DMS79 (cell line): ENCODE measurements at regions not wholly inside any gene's neighbourhood (a gene's known extent, or its start where the extent isn't known, plus 50 kb on each side); places are given as distances from the start of the nearest gene placed in this dataset.
"Not testable (repeated sequence)": the region's sequence is repeated elsewhere in the genome, so short reads cannot be mapped to it uniquely, and the experiment has no call there.

Experiments used
- DNase-seq: peaks from one replicate; lab custom pipeline; 2025; lab: John Stamatoyannopoulos, UW

DNA sequence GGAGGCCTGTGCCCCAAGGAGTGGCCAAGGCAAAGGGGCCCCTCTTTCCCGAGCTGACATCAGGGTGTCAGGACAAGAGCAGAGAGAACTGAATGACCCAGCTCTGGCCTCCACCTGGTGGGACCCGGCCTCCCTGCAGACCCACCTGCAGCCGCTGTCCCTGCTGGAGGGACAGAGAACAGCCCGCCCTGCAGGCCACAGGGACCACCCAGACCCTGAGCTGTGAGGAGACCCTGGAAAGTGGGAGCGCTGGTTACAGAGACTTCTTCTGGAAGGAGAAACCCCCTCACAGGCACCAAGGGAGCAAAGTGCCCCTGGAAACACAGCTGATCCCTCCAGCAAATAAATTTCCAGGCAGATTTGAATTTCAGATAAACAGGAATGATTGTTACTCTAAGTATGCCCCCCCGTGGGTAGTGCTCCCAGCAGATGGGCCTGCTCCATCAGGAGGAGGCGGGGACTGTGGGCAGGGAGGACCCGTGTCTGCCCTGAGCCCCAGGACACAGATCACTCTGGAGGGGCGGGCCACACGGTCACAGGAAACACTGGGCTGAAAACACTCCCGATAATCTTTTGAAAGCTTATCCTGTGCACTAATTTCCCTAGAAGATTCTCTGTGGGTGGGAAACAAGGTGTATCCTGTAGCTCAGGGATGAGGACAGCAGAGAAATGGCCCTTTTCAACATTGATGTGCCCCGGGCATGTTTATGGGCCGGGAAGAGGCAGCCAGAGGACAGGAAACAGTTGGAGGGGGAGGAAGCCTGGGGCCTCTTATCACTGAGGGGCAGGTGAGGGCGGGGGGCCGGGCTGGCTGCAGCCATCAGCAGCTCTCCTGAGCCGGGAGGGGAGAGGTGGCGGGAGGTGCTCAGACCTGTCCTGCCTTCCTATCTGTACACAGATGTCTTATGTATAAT lies 276.0 kb downstream of the ADGRD1 start:
- no peak for DNase-seq

DNA sequence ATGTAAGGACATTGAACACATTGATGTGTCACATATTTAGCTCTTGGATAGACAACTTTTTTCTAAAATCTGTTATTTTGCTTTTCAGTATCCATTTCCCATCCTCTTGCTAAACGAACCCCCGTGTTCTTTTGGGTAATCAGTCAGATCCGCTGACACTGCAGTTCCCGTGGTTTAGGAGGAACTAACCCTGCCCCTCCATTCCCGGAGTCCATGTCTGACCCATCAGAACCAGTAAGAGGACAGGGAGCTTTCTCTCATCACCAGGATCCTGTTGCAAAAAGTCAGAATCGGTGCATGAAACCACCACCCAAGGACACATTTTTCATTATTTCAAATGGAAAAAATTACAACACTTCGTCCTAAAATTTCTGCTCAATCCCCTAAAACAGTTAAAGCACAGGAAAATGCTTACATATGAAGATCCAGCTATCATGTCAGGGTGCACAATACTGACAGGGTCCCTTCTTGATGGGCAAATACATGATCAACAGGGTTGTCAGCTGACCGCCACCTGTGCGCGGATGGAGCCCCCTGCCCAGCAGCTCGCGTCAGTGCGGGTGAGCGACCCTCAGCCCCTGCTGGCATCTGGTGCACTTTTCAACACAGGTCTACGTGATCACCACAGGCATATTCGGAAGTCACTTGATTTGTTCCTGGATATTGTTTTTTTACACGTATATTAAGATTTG lies 276.8 kb downstream of the ADGRD1 start:
- DNase-seq: no peak

DNA sequence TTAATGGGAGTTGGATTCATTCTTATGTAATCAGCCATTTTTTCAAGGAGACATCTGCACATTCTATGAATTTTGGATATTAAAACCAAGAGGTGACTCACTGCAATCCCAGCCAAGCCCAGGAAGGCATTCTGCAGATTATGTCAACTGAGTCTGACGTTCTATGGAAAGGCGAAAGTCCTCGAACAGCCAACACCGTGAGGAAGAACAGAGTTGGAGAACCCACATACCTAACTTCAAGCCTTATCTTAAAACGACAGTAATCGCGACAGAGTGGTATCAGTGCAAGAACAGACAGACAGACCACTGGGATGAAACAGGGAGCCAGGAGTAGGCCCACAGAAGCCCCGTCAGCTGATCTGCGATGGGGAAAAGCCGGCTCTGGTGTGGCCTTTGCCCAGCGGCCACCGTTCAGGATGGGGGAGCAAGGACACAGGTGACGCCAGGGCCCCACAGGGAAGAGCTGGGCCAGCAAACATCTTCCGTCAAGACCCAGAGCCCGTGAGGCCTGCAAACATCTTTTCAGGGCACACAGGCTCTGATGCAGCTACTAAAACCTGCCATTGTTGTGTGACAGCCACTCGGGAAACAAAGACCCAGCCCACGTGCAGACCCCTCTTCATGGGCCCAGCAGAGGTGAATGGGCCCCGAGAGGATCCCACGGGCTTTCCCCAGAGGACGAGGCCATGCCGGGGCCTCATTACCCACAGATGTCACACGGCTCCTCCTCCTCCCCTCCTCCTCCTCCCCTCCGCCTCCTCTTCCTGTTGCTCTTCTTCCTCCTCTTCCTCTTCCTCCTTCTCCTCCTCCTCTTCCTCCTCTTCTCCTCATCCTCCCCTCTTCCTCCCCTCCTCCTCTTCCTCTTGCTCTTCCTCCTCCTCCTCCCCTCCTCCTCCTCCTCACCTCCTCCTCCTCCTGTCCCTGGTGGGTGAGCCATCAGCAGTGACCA lies 277.6 kb downstream of the ADGRD1 start:
- no peak for DNase-seq

DNA sequence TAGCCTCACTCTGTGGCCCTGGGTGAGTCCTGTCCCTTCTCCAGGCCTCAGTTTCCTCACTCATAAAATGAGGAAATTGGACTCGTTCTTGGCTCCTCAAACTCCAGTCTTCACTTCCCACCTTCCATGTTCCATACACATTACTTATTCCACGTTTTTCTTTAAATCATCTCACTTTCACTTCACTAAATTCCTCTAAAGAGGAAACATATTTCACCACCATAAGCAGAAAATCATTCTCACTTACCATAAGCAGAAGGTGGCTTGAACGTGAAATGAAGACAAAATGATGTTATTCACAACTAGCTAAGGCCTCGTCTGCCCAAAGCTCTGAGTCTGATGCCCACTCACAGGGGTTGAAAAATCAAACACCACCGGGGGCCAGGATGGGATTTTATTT lies 278.3 kb downstream of the ADGRD1 start:
- no peak for DNase-seq

DNA sequence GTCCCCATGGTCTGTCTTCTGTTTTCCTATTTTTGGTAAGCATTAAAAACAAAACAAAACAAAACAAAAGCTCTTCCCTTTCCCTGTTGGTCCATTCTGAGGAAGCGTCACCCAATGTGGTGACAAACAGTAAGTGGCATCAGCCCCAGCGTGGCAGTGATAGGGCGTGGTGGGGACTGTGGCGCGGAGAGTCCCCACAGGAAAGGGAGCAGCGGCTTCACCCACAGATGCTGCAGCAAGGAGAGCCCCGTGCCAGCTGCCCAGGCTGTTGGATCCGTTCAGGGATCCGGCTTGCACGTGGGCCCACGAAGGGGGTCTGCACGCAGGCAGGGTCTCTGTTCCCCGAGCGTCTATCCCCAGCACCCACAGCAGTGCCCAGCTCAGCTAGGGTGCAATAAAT lies 279.2 kb downstream of the ADGRD1 start:
- DNase-seq: not testable (repeated sequence)

DNA sequence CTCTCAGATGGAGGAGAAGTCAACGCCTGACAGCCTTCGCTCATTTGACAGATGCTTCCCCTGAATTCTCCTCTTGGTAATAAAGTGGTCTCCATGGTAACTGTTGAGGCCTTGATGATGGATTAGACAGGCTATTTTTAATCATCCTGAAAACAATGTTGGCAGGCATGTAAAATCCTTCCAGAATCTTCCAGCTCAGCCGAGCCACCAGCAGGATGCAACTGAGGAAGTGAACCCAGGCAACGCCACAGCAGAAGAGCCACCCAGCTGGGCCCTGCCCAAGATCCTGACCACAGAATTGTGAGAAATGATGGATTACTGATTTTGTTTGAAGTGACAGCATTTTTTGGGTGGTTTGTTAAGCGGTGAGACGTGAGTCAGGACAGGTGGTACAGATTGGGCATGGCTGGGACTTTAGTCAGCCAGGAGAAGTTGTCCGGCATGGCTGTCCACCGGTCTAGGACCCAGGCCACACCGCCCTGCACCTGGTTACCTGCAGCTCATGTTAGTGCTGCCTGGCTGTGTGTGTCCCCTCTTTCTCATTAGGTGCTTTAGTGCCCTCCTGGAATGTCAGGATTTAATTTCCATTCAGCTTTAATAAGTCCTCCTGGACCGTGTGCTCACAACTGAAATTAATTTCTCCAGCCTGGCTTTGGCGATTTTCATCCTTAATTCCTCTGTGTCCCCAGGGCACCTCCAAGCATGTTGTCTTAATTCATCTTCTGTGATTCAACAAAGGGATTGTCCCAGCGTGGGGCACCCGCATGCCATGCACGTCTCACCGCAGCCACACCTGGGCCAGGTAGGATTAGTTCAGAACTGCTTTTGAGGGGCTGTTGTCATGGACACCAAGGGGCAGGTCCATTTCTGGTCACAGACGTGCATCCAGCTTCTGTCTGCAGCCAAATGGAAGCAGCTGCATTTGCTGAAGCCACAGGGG lies 280.4 kb downstream of the ADGRD1 start:
- DNase-seq: peak; percentile 56

DNA sequence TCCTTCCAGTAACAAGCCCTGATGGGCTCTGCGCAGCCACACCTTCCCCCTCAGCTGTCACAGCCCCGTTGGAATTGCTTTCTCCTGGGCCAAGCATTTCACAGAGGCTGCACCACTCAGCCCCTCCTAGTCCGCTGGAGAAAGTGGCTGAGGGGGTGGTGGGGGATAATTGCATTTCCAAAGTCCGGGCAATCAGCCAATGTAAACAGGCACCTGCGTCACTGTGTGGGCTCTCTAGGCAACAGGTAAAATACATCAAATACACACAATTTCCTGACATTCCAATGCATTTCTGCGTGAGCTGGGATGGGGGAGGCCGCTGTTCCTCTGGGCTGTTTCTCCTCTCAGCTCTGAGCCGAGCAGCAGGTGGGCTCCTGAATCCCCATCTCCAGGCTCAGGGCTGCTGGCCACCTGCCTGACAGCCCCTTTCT lies 281.1 kb downstream of the ADGRD1 start:
- not testable (repeated sequence) for DNase-seq

DNA sequence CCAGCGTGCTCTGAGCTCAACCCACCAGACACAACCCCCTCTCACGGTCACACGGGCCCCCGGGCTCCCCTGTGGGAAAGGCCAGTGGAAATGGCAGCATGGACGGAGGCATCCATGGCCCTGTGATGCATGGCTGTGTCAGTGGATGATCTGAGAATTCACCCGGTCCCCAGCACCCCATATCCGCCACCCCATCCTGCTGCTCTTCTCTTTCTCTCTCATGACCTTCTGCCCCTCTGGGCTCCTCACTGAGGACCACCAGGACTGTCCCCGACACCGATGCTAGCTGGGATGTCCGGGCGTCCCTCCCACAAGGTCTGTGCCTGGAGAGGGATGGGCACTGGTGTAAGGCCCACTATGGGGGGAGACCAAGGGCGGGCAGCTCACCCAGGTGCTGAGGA lies 282.2 kb downstream of the ADGRD1 start:
- DNase-seq: no peak

DNA sequence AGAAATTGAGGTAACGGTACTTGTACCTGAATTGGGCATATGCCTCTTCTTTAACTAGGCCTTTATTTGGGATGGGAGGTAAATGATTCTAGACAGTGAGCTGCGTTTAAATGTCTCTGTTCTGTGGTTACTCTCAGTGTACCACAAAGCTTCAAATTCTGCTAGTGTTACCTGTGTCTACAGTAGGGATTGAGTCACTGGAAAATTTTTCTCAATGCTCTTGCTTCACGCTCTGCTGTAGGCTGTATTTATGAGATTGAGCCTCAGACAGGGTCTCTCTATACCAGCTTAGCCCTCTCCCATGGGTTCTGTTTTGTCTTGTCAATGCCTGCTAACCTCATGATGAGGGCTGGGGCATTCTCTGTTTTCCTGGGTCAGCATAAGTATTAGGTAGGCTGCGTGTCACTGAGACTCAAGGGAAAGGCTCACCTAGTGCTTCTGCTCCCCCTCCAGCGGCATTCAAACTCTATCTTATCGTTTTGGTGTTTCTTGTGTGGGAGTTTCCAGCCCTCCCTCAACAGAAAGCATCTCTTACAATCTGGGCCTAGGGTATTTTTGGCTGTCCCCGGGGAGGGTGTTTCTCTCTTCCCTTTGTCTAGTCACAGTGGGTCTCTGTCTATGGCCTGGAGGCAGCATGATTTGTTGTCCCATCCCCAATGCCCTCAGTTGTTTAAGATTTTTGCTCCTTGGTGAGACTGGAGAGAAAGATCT lies 285.8 kb downstream of the ADGRD1 start:
- no peak for DNase-seq

DNA sequence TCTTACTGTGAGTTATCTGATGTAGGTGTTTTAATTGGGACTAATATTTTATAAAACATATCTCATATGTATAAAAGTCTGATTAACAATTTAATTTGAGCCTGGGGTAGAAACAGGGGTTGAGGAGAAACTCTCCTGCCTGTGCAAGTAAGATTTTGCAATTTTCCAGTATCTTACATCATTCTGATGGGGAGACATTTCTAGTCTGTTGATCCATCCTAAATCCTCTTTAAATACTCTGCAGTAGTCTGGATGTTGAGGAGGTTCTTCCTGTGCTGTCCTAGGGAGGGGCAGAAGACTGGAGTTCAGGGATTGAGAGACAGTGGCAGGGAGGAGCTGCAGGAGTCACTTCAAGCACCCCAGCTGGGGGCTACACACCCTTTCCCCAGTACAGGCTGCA lies 287.8 kb downstream of the ADGRD1 start:
- no peak for DNase-seq

DNA sequence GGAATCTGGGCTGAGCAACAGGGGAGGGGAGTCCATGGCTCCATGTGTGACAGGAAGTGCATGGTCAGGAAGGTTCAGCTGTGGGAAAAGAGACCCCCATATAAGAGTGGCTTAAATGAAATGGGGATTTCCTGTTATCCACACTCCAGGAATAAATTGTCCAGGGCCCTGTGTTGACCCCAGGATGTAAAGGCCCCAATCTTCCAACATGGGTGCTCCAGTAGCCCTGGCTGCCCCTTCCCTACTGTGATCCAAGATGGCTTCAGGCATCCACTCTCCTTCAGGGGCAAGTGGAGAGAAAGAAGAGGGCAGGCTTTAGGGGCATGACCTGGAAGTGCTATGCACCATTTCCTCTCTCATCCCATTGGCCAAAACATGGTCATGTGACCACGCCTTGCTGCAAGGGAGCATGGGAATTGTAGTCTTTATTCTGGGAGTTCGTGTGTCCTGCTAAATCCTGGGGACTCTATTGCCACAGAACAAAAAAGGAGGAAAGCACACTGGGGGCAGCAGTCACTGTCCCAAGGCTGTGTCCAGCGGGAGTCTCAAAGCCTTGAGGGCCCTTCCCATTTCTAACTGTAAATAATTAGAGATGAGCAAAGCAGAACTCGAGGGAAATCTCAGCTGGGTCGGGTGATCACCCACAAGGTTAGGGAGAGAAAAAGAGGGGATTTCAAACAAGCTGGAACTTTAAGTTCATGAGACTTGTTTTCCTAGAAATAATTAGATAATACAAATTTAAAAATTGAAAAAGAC lies 289.2 kb downstream of the ADGRD1 start:
- no peak for DNase-seq

DNA sequence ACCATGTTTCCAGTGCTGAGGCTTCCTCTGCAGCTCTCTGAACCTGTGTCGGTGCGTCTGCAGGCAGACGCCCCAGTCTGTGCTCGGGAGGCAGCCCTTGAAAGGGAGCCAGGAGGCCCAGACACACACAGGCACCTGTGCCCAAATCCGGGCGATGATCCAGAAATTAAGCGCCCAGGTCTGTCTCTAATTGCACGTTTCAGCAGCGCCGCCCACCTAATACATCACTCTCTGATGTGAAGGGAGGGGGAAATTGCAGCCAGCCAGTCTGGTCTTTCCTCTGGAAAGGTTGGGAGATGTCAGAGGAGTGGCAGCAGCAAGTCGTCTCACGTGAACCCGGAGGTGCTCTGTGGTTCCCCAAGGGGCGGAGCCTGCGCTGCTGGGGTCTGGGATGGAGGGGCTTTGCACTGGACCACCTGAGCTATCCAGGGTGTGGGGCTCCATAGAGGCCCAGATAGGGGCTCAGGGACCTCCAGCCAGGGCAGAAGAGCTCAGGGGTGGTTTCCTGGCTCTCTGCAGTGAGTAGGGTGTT lies 290.5 kb downstream of the ADGRD1 start:
- DNase-seq: peak; percentile 4

DNA sequence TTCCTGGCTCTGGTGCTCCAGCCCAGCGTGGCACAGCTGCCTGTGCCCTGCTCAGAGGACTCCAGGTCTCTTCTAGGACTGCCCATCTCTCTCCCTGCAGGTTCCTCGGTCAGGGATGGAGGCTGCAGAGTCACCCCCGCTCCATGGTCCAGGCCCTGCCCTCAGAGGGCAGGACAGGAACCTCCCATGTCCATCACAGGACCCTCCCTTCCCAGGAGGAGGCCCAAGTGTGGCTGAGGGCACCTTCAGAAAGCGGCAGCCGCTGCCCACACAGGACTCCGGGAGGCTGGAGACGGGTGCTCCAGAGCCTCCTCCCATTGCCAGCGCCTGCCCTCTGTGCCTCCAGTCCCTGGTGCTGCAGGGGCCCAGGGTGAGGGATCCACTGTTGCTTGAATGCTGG lies 291.5 kb downstream of the ADGRD1 start:
- not testable (repeated sequence) for DNase-seq

DNA sequence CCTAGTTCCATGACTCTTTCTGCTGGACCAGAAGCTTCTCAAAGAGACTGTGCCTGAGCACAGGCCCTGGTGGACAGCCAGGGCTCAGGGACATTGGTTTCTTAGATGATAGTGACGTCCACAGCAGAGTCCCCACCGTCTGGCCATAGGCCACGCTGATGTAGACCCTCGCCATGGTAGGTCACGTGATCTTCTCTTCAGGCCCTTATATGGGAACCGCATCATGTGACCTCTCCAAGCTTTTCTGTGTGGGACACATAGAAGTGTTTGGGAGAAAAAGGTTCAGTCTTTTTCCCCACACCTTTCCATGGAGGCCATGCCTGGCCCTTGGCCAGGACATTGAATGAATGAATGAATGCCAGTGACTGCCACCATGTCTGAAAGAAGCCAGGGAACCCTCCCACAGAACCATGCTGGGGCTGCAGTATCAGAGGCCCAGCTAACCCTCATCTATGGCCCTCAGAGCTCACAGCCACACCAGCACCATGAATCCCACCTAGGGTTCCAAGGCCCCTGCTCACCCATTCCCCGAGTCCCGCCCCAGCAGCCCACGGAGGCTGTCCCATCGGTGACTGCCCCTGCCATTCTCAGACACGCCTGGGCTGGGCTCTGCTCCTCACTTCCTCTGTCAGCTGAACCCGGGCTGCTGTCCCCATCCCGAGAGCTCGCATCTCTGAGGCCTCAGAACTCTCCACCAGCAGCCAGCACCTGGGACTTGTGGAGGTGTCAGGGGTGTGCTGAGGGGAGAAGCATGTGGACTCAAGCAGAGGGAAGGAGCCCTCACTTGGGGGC lies 292.1 kb downstream of the ADGRD1 start:
- no peak for DNase-seq

DNA sequence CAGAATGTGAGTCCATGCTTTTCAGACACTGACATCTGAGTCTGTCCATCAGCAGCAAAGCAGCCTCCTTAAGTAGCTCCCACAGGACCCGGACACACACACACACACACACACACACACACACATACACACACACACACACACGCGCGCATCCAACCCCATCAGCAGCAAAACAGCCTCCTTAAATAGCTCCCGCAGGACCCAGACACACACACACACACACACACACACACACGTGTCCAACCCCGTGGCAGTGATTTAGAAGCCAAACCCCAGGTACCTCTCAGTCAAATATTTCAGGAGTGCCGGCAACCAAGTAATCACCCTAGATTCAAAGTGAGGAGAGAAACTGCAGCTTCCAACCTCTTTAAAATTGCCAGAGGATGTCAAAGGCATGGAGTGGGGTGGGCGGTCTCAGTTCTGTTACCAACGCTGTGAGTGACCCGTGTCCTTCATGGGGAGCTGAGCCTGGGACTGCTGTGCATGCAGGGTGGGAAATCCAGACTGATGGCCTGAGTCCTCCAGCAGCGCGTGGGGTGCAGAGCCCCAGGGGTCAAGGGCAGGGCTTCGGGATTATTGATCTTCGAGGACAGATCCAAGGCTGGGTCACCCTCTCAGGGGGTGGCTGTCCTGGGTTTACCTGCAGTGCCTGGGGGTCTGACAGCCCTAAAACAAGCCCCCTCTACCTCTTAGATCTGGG lies 293.5 kb downstream of the ADGRD1 start:
- not testable (repeated sequence) for DNase-seq

DNA sequence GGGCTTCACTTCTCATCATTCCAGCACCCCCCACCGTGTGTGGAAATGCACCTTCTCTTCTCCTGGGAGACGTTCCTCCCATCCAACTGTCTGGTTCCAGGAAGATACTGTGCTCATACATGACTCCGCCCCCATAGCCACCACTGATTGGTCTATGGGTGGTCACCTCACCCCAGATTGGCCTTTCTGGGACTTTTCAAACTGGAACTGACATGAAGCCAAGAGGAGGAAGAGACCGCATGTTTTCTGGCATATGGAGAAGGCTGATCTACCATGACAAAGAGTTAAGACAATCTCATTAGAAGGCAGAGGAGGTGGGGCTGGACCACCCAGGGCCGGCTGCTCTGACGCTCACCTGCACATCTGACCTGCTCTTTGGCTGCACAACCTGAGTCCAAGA lies 294.2 kb downstream of the ADGRD1 start:
- not testable (repeated sequence) for DNase-seq

DNA sequence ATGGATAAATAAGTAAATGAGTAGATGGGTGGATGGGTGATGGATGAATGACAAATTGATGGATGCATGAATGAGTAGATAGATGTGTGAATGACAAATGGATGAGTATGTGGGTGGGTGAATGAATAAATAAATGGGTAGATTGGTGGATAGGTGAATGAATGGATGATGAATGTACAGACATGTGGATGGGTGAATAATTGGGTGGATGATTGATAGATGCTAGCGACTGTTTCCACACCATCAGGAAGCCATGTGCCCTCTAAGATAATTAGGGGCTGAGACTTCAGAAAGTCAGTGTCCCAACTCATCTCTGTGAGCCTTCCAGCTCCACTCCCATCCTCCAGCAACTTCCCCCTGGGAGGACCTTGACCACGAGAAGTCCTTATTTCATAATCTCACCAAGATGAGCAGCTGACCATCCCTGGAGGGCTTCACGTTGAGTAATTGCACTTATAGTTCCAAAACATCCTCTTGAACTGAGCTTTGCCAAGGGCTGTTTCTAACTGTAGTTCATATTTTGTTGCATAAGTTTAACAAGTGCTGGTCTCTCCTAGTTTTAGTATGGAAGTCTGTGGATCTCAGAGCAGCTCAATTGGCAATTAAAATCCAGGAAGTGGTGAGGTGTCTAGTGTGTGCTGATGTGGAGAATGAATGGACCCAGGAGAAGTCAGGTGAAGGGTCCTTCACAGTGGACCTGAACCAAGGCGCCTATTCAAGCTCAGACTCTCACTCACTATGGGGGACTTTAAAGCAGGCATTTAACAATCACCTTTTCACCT lies 295.7 kb downstream of the ADGRD1 start:
- DNase-seq: peak; percentile 41
